HTR-8/SVneo (cell line): ENCODE measurements at regions not wholly inside any gene's neighbourhood (a gene's known extent, or its start where the extent isn't known, plus 50 kb on each side); places are given as distances from the start of the nearest gene placed in this dataset.

Experiments used
- DNase-seq: peaks from one replicate; pipeline ENCODE4 v3.0.0; 2011; ENCODE audit warnings: low spot score, mixed read lengths; ENCODE audit not compliant: insufficient read length
- FAIRE-seq: peaks from 2 replicates; lab custom pipeline; 2011; peaks lifted over from hg19 to GRCh38; lab: Jason Lieb, UNC

DNA sequence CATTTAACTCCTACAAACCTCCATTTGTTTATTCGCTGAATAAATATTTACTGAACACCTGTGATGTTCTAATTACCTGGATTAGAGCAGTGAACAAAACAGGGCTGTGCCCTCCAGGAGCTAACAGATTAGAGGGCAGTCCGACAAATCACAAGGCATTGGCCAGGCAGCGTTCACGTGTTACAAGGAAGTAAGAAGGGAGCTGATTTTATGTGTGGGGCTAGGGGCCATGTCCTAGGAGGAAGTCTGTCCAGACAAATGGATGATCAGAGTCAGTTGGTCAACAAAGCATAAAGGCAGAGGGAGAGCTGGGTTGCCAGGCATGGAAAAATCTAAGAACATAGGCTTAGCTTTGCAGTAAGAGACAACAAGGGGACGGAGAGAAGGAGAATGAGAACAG lies 57.3 kb upstream of the BACE2 start:
- DNase-seq (no peak), FAIRE-seq (no peak)

DNA sequence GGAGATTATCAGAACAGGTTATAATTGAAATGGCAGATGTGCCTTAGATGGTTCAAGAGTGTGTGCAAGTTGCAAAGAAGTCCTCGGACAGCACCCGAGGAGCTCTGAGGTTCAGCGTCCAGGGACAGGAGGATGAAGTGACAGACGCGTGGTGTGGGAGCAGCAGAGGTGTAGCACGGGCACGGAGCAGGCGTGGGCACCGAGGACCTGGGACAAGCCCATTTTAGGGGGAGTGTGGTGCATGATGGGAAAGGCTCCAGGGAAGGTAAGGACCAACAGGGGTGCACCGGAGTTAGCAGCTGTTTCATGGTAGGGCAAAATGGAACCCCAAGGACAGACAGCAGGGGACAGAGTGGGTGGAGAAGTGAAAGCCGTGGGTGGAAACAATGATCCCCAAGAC lies 56.3 kb upstream of the BACE2 start:
- FAIRE-seq (no peak), DNase-seq (no peak)

DNA sequence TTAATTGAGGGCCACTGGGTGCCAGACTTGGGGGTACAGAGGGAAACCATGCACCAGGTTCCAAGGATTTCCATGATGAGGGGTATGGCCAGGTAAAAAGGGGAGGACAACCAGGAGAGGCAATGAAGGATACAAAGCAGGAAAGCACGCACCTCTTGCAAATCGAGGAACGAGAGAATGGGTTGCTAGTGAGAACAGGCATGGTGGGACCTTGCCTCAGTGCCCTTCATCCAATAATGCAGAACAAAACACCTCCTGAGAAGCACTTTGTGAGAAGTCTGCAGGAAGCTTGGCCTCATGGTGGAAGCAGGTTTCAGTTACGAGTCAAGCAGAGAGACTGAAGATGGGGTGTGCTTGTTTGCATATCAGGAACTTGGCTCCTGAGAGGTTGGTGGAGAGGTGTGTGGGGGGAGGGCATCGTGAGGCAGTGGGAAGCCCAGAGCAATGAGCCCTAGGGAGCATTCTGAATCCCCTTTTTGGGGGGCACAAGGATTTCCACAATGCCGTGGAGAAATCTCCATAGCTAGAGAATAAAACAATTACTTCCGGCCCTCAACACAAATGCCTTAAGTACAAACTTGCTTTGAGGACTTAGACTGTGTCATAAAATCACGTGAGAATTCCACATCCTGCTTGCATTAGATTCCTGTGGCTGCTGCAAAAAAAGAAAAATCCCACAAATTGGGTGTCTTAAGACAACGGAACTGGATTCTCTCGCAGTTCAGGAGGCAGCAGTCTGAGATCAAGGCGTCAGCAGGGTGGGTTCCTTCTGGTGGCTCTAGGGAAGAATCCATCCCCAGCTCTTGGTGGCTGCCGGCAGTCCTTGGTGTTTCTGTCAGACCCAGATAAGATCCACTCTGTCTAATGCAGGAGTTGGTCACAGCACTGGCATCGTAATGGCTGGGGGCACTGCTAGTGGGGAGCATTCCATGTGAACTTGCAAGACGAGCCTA lies 54.9 kb upstream of the BACE2 start:
- DNase-seq (peak; percentile 17), FAIRE-seq (no peak)

DNA sequence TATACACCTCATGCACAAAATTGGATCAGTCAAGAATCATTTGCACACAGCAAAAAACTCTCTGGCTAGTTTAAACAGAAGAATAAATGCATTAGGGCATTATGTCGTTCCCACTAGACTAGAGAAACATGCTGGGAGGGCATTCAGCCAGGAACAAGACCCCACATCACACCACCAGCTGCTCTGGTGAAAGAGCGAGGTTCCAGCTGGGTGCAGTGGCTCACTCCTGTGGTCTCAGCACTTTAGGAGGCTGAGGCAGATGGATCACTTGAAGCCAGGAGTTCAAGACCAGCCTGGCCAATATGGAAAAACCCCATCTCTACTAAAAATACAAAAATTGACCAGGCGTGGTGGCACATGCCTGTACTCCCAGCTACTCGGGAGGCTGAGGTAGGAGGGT lies 52.1 kb upstream of the BACE2 start:
- FAIRE-seq = no peak
- no peak for DNase-seq
